ENCODE measurements at regions not wholly inside any gene's neighbourhood (a gene's known extent, or its start where the extent isn't known, plus 50 kb on each side); places are given as distances from the start of the nearest gene placed in this dataset.

GRCh38 chr5:2317540-2317939 is 433.9 kb downstream of the IRX2 start:
- TF ChIP-seq POLR2A (IDR thresholded peaks at IDR 0.05) (no peak), CTCF (IDR thresholded peaks at IDR 0.05) (no peak)

Measured in body of pancreas (tissue), 4 donors.